D341Med (cell line): ENCODE measurements at regions not wholly inside any gene's neighbourhood (a gene's known extent, or its start where the extent isn't known, plus 50 kb on each side); places are given as distances from the start of the nearest gene placed in this dataset.
A peak's percentile ranks its signal among the peaks of the same experiment; 100 is the strongest.

Experiments used
- DNase-seq: peaks from one replicate; pipeline ENCODE4 v3.0.0; 2012; ENCODE audit warnings: low spot score

- DNase-seq, result no peak
Observed at GRCh38 chr2:61722318-61722717, 131.5 kb downstream of the FAM161A start.

GRCh38 chr2:61721382-61721781, 132.5 kb downstream of the FAM161A start:
- DNase-seq, result no peak

GRCh38 chr2:61720911-61721310, 132.9 kb downstream of the FAM161A start:
- DNase-seq, result no peak

- DNase-seq, result no peak
Observed at GRCh38 chr2:61718965-61719364, 134.9 kb downstream of the FAM161A start.

- DNase-seq, result no peak
Observed at GRCh38 chr2:61715506-61715905, 138.4 kb downstream of the FAM161A start.

- no peak for DNase-seq
Observed at GRCh38 chr2:61714210-61714609, 139.7 kb downstream of the FAM161A start.

- DNase-seq, result no peak
Observed at GRCh38 chr2:61713457-61713856, 140.4 kb downstream of the FAM161A start.

GRCh38 chr2:61712060-61712459, 141.8 kb downstream of the FAM161A start:
- no peak for DNase-seq

GRCh38 chr2:61710711-61711110, 143.1 kb downstream of the FAM161A start:
- no peak for DNase-seq

- DNase-seq, result no peak
Observed at GRCh38 chr2:61707984-61708852, 145.6 kb downstream of the FAM161A start.

- DNase-seq, result no peak
Observed at GRCh38 chr2:61705625-61706024, 148.2 kb downstream of the FAM161A start.

- DNase-seq, result no peak
Observed at GRCh38 chr2:61704364-61704763, 149.5 kb downstream of the FAM161A start.

- DNase-seq, result no peak
Observed at GRCh38 chr2:61702088-61702467, 151.8 kb downstream of the FAM161A start.

- DNase-seq, result no peak
Observed at GRCh38 chr2:61700464-61700863, 153.4 kb downstream of the FAM161A start.

- peak; percentile 96 for DNase-seq
Observed at GRCh38 chr2:61694312-61695274, 156.4 kb upstream of the XPO1 start.

- no peak for DNase-seq
Observed at GRCh38 chr2:61693744-61694143, 155.6 kb upstream of the XPO1 start.

- DNase-seq, result no peak
Observed at GRCh38 chr2:61690078-61690596, 152.0 kb upstream of the XPO1 start.

GRCh38 chr2:61689568-61689967, 151.4 kb upstream of the XPO1 start:
- DNase-seq, result no peak

GRCh38 chr2:61688369-61689334, 150.5 kb upstream of the XPO1 start:
- DNase-seq, result no peak

GRCh38 chr2:61679096-61679495, 140.9 kb upstream of the XPO1 start:
- DNase-seq, result no peak

- no peak for DNase-seq
Observed at GRCh38 chr2:61677942-61678341, 139.8 kb upstream of the XPO1 start.
